ENCODE measurements at regions not wholly inside any gene's neighbourhood (a gene's known extent, or its start where the extent isn't known, plus 50 kb on each side); places are given as distances from the start of the nearest gene placed in this dataset.

DNA sequence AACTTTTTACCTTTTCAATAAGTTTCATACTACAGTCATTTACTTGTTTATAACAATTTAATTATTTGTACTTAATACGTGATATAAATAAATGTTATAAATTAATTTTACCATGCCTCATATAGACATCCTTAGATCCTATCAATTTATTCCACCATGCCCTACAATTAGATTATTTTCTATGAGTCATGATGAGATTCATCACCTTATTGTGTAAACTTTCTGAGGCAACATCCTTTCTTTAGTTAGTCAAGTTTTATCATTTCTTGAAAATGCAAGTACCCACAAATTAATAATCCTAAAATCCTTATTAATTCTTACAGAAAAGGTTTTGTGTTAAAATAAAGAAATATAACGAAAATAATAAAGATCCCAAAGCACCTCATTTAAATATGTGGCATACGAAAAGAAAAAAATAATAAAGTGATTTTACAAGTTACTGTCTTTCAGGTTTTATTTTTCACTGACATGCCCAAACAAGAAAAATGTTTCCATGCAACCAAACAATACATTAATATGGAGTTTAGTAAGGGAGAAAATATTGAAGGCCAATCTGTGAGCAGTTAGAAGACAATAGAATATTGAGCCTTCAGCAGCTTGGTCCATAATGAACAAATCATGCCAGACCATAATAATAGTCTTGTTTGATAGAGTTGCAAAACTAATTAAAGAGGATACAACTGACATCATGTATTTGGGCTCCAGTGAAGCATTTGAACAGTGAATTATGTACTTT lies 188.7 kb upstream of the MRPS30 start:
- no peak for DNase-seq (ENCODE audit: low read depth, low spot score)
- CTCF ChIA-PET: no interaction called here
- in situ Hi-C loops (cut with HindIII; ENCODE audit: low pct_unique_long_range_greater_than_20kb, low sequenced_read_pairs): no loop called here

DNA sequence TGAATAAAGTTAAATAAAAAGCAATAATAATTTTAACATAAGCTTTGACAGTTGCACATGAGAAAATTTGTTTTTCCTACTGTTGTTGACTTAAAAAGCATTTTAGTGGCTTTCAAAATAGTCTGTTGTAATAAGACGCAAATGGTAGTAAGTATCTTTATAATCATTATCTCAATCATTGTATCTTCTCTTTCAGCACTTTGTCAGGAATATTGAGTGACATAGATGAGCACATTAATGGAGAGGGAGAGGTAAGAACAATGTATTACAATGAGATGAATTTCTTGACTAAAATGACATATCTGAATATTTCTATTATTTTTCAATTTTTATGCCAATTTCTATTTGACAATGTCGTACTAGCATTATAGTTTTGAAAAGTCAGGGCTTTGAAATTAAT lies 193.9 kb upstream of the MRPS30 start:
- H3K27ac ChIP-seq (ENCODE audit: low read length): no peak overlapping the region
- H3K27me3 ChIP-seq (ENCODE audit: control insufficient read depth, insufficient read depth, low read length): no peaks in the 10 kb centered on the region
- DNase-seq (ENCODE audit: low read depth, low spot score) (no peak), ATAC-seq (no peak)
- intact Hi-C loops (cut with micrococcal nuclease; ENCODE audit: unreplicated experiment): no loop called here
- BruUV-seq (replicated peaks): no TSS peak
- no peaks in the 10 kb centered on the region; the same call in 1 of the 2 replicates for H3K9me3 ChIP-seq (ENCODE audit: control insufficient read depth, insufficient read depth, low read depth, low read length)
- H3K4me1 ChIP-seq (ENCODE audit: control insufficient read depth, insufficient read depth, low read length): no peaks in the 10 kb centered on the region
- in situ Hi-C loops (cut with HindIII; ENCODE audit: low pct_unique_long_range_greater_than_20kb, low sequenced_read_pairs): no loop called here
- H3K36me3 ChIP-seq (ENCODE audit: control insufficient read depth, insufficient read depth, low read length): no peaks in the 10 kb centered on the region
- ChIA-PET CTCF (no interaction called here), POLR2A (no interaction called here)
- no peak for TF ChIP-seq POLR2AphosphoS5 (IDR thresholded peaks at IDR 0.05; ENCODE audit: low read depth, low read length)
- TF ChIP-seq, protein P1, sequence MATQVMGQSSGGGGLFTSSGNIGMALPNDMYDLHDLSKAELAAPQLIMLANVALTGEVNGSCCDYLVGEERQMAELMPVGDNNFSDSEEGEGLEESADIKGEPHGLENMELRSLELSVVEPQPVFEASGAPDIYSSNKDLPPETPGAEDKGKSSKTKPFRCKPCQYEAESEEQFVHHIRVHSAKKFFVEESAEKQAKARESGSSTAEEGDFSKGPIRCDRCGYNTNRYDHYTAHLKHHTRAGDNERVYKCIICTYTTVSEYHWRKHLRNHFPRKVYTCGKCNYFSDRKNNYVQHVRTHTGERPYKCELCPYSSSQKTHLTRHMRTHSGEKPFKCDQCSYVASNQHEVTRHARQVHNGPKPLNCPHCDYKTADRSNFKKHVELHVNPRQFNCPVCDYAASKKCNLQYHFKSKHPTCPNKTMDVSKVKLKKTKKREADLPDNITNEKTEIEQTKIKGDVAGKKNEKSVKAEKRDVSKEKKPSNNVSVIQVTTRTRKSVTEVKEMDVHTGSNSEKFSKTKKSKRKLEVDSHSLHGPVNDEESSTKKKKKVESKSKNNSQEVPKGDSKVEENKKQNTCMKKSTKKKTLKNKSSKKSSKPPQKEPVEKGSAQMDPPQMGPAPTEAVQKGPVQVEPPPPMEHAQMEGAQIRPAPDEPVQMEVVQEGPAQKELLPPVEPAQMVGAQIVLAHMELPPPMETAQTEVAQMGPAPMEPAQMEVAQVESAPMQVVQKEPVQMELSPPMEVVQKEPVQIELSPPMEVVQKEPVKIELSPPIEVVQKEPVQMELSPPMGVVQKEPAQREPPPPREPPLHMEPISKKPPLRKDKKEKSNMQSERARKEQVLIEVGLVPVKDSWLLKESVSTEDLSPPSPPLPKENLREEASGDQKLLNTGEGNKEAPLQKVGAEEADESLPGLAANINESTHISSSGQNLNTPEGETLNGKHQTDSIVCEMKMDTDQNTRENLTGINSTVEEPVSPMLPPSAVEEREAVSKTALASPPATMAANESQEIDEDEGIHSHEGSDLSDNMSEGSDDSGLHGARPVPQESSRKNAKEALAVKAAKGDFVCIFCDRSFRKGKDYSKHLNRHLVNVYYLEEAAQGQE (IDR thresholded peaks at IDR 0.05; ENCODE audit: insufficient read depth in 1 of 2, low read depth in 2 of 2, low read length in 1 of 2): no peak
- TF ChIP-seq, protein P2, sequence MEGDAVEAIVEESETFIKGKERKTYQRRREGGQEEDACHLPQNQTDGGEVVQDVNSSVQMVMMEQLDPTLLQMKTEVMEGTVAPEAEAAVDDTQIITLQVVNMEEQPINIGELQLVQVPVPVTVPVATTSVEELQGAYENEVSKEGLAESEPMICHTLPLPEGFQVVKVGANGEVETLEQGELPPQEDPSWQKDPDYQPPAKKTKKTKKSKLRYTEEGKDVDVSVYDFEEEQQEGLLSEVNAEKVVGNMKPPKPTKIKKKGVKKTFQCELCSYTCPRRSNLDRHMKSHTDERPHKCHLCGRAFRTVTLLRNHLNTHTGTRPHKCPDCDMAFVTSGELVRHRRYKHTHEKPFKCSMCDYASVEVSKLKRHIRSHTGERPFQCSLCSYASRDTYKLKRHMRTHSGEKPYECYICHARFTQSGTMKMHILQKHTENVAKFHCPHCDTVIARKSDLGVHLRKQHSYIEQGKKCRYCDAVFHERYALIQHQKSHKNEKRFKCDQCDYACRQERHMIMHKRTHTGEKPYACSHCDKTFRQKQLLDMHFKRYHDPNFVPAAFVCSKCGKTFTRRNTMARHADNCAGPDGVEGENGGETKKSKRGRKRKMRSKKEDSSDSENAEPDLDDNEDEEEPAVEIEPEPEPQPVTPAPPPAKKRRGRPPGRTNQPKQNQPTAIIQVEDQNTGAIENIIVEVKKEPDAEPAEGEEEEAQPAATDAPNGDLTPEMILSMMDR (IDR thresholded peaks at IDR 0.05): no peak
- no peak for TF ChIP-seq TCF7L2 (IDR thresholded peaks at IDR 0.05; ENCODE audit: low read depth, low read length)
- TF ChIP-seq SIN3A (IDR thresholded peaks at IDR 0.05; ENCODE audit: borderline replicate concordance, insufficient read depth, low read depth, low read length): no peak
- H3K4me3 ChIP-seq (ENCODE audit: low read depth in 2 of 2, low read length in 2 of 2): no peak overlapping the region

More for the DNA sequence above, 188.7 kb upstream of the MRPS30 start:
- Histone ChIP-seq H3K9me3 (ENCODE audit: control insufficient read depth, insufficient read depth, low read depth, low read length) (peaks cover 4% of the 10 kb centered on the region; the same call in 1 of the 2 replicates), H3K27ac (ENCODE audit: low read length) (no peak overlapping the region), H3K27me3 (ENCODE audit: control insufficient read depth, insufficient read depth, low read length) (no peaks in the 10 kb centered on the region), H3K36me3 (ENCODE audit: control insufficient read depth, insufficient read depth, low read length) (no peaks in the 10 kb centered on the region), H3K4me3 (ENCODE audit: low read depth in 2 of 2, low read length in 2 of 2) (no peak overlapping the region), H3K4me1 (ENCODE audit: control insufficient read depth, insufficient read depth, low read length) (no peaks in the 10 kb centered on the region)
- intact Hi-C loops (cut with micrococcal nuclease; ENCODE audit: unreplicated experiment): no loop called here
- no peak for TF ChIP-seq SIN3A (IDR thresholded peaks at IDR 0.05; ENCODE audit: borderline replicate concordance, insufficient read depth, low read depth, low read length)
- TF ChIP-seq, protein P1 (IDR thresholded peaks at IDR 0.05; ENCODE audit: insufficient read depth in 1 of 2, low read depth in 2 of 2, low read length in 1 of 2): no peak
- TF ChIP-seq POLR2AphosphoS5 (IDR thresholded peaks at IDR 0.05; ENCODE audit: low read depth, low read length): no peak
- TF ChIP-seq, protein P2 (IDR thresholded peaks at IDR 0.05): no peak
- TF ChIP-seq TCF7L2 (IDR thresholded peaks at IDR 0.05; ENCODE audit: low read depth, low read length): no peak
- no peak for ATAC-seq
- POLR2A ChIA-PET: no interaction called here
- BruUV-seq (replicated peaks): no TSS peak
